GM19238 (cell line): ENCODE measurements at regions not wholly inside any gene's neighbourhood (a gene's known extent, or its start where the extent isn't known, plus 50 kb on each side); places are given as distances from the start of the nearest gene placed in this dataset.

Experiments
- DNase-seq: peaks from one replicate; pipeline ENCODE4 v3.0.0; 2011; ENCODE audit warnings: low spot score; ENCODE audit not compliant: insufficient read length

GRCh38 chr14:100638211-100638855, 51.1 kb upstream of the BEGAIN start:
- DNase-seq, result no peak

GRCh38 chr14:100639280-100639679, 52.1 kb upstream of the BEGAIN start:
- DNase-seq, result no peak

GRCh38 chr14:100640471-100641273, 53.5 kb upstream of the BEGAIN start:
- peak; percentile 60 for DNase-seq

GRCh38 chr14:100641274-100641860, 54.1 kb upstream of the BEGAIN start:
- DNase-seq, result no peak

GRCh38 chr14:100643426-100643825, 56.2 kb upstream of the BEGAIN start:
- DNase-seq, result no peak

- DNase-seq, result no peak
Observed at GRCh38 chr14:100644383-100644782, 57.2 kb upstream of the BEGAIN start.

- DNase-seq, result no peak
Observed at GRCh38 chr14:100644784-100645183, 57.6 kb upstream of the BEGAIN start.

- peak; percentile 79 for DNase-seq
Observed at GRCh38 chr14:100645196-100645981, 58.2 kb upstream of the BEGAIN start.

GRCh38 chr14:100645982-100646314, 58.7 kb upstream of the BEGAIN start:
- DNase-seq, result no peak

GRCh38 chr14:100648474-100649172, 61.4 kb upstream of the BEGAIN start:
- DNase-seq, result no peak

GRCh38 chr14:100649173-100649519, 61.9 kb upstream of the BEGAIN start:
- DNase-seq, result no peak

GRCh38 chr14:100651999-100652508, 64.8 kb upstream of the BEGAIN start:
- DNase-seq, result no peak

GRCh38 chr14:100652744-100653143, 65.5 kb upstream of the BEGAIN start:
- DNase-seq, result no peak

- DNase-seq, result no peak
Observed at GRCh38 chr14:100653409-100653808, 66.2 kb upstream of the BEGAIN start.

- no peak for DNase-seq
Observed at GRCh38 chr14:100654025-100654813, 67.0 kb upstream of the BEGAIN start.

GRCh38 chr14:100654814-100655740, 67.9 kb upstream of the BEGAIN start:
- DNase-seq, result peak; percentile 56

- no peak for DNase-seq
Observed at GRCh38 chr14:100655741-100656085, 68.5 kb upstream of the BEGAIN start.

- no peak for DNase-seq
Observed at GRCh38 chr14:100656996-100657395, 69.7 kb upstream of the DLK1 start.

- DNase-seq, result no peak
Observed at GRCh38 chr14:100657780-100658179, 68.9 kb upstream of the DLK1 start.
